ENCODE measurements at regions not wholly inside any gene's neighbourhood (a gene's known extent, or its start where the extent isn't known, plus 50 kb on each side); places are given as distances from the start of the nearest gene placed in this dataset.
A peak's percentile ranks its signal among the peaks of the same experiment; 100 is the strongest.
"Not testable (repeated sequence)": the region's sequence is repeated elsewhere in the genome, so short reads cannot be mapped to it uniquely, and the experiment has no call there.

DNA sequence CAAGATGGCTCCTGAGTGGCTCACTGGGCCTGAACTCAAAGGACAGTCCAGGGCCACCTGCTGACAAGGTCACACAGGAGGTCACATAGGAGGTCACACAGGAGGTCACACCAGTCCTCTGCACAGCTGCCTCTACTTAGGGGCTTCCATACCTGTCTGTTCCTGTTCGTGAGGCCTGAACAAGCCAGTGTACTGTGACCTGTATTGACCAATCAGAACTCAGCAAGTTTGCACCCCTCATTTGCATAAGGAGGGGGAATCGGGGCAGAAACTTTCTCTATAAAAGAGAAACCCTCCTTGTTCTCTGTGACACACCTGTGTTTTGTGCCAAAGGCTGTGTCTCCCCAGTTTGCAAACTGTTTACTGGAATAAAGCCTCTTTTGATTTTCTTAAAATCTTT is 478.9 kb downstream of the EIPR1 start:
- no peak for DNase-seq (ENCODE audit: low read depth, low spot score)

DNA sequence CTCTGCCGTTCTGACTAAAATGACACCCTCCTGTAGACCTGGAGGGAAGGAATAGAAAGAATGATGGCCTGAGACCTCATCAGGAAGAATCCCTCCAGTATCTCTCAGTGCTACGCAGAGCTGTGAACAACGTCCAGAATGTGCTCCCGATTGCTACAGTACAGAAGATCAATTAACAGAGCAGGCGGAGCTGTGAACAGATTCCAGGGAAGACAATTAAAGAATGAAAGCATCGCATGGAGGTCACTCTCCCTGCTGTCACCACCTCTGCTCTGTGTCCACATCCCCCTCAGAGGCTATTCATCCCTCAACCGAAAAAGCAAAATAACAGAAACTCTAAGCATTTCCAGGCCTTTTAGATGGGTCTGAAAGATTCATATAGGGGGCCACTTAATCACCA is 481.0 kb downstream of the EIPR1 start:
- DNase-seq (ENCODE audit: low read depth, low spot score): no peak

DNA sequence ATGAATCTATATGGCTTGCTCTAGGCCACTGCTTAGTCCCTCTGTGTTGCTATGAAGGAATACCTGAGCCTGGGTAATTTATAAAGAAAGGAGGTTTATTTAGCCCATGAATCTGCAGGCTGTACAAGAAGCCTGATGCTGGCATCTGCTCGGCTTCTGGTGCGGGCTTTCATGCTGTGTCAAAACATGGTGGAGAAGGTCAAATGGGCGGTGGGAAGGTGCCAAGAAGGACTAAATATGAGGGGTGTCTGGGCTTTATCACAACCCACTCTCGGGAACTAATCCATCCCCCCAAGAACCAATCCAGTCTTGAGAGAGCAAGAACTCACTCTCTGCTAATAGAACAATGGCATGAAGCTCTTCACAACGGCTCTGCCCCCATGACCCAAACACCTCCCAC is 481.6 kb downstream of the EIPR1 start:
- no peak for DNase-seq (ENCODE audit: low read depth, low spot score)

DNA sequence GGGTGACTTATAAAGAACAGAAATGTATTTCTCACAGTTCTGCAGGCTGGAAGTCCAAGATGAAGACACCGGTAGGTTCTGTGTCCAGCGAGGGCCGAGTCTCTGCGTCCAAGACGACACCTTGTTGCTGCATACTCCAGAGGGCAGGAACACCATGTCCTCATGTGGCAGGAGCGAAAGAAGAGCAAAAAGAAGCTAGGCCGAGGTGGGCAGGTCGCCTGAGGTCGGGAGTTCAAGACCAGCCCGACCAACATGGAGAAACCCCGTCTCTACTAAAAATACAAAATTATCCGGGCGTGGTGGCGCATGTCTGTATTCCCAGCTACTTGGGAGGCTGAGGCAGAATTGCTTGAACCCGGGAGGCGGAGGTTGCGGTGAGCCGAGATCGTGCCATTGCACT is 483.6 kb downstream of the EIPR1 start:
- DNase-seq (ENCODE audit: low read depth, low spot score): not testable (repeated sequence)

DNA sequence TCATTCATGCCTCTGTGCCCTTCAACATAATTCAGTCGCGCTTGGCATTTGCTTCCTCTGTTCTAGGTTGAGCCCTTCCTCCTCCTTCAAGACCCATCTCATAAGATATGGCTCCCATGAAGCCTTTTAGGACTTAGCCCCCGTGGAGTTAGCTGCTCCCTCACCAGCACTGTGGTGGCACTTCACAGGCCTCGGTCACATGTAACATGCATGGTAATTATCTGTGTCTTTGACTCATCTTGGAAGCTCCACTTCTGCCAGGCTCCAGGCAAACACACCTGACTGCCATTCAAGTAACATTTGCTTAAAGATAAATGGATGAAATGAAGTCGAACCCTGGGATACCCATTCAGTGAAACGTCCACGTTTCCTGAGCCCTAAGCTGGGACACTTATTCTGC is 484.7 kb downstream of the EIPR1 start:
- DNase-seq (ENCODE audit: low read depth, low spot score): no peak

DNA sequence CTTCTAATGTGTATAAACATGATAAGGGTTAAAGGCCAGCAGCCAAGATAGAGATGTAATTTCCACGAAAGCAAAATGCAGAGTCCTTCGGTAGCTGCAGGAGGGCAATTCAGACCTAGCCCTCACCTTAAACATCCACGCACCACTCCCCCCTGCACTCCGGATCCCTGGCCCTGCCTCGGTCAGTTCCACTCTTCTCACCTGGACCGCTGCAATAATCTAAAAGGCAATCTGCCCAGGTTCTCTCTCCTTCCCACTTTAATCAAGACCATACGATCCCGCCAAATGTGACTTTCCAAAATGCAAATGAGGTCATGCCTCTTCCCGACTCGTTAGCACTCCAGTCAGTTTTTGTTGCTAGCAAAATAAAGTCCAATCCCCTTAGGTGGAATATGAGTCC is 485.2 kb downstream of the EIPR1 start:
- DNase-seq (ENCODE audit: low read depth, low spot score): no peak

DNA sequence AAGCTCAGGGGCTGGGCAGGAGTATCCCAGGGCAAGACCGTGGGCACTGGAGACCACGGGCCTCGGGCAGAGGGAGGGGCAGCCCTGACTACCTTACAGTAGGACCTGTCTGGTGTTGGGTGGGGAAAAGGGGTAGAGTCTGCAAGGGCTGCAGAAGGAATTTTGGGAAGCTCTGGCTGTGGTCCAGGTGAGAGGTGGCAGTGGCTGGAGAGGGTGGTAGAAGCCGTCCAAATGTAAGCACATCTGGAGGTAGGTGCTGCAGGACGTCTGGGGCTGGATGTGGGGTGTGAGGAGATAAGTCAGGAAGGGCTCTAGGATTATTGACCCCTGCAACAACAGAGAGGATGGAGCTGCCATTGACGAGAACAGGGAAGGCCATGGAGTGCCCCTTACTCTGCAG is 486.7 kb downstream of the EIPR1 start:
- no peak for DNase-seq (ENCODE audit: low read depth, low spot score)

DNA sequence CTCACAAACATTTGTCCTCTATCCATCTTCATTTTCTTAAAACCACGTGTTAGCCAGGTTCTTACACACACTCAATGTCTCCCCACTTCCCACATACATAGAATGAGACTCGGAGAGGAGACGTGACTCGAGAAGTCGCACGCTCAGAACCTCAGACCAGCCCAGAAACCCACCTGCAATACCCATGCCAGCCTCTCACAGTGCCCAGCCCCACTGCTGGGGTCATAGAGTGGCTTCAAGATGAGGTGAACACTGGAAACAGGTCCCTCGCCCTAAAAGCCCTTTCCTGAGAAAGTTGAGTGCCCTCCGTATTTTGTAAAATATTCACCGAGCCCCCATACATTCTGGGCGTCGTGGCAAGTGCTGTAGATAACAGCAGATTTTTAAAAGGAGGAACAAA is 487.4 kb downstream of the EIPR1 start:
- no peak for DNase-seq (ENCODE audit: low read depth, low spot score)

DNA sequence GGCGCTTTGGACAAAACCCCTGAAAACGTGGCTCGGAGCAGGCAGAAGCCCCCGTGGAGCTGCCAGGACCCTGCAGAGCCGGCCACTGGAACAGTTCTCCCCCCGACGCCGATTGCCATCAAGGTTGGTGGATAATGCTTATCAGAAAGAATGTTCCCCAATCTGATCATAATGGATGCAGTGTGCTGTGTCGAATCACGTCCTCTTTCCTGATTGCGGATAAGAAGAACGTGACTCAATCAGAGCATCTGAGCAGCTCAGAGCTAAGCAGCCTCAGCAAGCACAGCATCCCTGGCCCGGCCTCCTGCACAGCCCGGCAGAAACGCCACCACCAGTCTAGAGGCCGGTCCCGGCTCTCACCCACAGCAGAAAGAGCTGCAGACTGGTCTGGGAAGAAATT is 488.0 kb downstream of the EIPR1 start:
- DNase-seq (ENCODE audit: low read depth, low spot score): no peak

DNA sequence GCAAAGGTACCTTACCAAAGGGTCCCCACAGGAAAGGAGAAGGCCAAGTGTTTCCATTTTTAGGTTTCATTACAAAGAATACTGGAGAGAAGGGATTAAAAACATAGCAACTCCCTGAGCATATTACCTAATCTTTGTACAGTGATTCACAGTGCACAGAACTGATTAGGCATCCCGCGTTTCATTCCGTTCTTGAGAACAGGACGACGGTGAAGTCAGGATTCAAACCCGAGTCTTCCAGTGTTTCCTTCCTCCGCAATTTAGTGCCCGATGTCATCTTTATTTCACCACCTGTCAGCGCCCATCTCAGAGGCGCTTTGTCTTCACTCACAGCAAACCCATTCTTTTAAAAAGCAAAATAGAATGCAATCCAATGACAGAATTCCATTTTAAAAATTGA is 488.5 kb downstream of the EIPR1 start:
- DNase-seq (ENCODE audit: low read depth, low spot score): no peak

DNA sequence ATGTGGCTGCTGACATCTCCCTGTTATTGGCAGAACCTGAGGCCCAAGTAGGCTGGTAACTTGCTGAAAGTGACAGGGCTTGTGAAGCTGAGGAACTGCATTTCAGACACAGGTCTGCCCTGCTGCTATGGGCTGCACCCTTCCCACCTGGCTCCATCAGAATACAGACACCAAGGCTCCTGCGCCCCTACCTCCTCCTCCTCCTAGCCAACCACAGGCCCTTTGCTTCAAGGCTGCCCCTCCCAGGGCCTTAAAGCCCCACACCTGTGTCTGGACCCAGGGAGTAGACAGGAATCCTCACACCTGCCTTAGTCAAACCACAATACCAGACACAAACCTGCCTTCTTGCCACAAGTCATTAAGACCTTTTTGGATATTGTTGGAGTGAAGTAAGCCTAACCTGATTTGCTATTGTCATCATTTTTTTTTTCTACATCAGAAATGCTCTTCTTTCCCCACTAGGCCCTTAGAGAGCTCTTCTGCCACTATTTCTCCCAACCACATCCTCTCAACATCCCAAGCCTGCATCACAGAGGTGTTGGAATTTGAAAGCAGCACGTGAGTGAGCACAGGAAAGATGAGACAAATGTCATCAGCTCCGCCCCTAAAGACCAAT is 489.7 kb downstream of the EIPR1 start:
- DNase-seq (ENCODE audit: low read depth, low spot score): no peak

DNA sequence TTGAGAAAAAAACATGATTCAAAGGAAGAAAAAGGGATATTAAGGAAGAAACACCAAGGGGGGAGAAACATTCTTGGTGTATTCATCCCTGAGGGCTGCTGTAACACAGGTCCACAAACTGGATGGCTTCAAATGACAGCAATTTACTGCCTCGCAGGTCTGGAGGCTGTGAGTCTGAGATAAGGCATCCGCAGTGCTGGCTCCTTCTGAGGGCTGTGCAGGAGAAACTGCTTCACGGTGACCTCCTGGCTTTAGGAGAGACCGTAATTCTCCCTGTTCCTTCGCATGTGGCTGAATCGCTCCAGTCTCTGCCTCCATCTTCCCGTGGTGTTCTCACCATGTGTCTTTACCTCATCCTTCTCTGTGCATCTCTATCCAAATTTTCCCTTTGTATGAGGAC is 490.7 kb downstream of the EIPR1 start:
- no peak for DNase-seq (ENCODE audit: low read depth, low spot score)

DNA sequence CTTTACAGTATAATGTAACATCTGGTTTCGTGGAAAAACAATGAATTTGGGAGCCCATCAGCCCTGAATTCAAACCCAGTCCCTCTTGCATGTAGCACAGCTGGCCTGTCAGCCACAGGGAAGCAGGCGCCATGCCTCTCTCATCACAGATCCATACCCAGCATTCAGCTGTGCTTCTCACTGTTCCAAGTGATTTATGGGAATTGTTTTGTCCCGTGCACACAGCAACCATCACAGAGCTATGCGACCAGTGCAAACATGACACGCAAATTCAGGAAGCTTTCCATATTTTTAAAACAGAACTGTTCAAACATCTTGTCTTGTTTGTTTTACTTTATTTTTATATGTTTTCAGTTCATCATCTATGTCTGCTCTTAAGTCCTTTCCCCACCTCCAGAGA is 496.1 kb downstream of the EIPR1 start:
- DNase-seq (ENCODE audit: low read depth, low spot score): no peak

DNA sequence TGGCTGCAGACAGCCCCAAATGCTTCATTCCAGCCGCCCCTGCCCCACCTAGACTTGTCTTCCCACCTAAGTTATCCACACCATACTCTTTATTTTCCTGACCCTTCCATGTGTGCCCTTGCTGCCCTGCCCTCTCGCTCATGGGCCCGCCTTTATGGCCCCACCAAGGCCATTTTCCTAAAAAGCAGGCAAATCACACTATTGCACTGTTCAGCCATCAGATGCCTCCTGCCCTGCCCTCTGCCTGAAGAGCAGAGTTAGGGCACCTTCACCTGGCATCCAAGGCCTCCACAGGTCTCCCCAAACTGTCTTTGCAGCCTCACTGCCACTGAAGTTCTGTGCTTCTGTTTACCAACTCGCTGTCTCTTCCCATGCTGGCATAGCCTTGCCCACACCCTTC is 496.7 kb downstream of the EIPR1 start:
- DNase-seq (ENCODE audit: low read depth, low spot score): no peak

DNA sequence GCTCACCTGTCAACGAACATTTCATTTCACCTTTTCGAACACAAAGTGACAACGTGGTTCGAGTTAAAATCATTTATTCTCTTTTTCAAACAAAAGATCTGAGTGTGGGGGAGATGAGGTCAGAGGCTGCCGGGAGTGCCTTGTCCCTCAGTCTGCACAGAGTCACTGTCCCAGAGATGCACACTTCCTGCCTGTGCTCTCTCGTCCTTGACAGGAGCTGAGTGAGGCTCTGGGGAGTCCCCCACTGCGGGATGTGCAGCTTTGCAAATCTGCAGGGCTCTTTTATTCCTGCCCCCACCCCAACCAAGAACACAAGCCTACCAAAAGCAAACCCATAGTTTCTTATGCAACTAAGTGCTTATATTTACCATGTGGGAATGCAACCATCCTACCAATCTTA is 497.8 kb downstream of the EIPR1 start:
- no peak for DNase-seq (ENCODE audit: low read depth, low spot score)

DNA sequence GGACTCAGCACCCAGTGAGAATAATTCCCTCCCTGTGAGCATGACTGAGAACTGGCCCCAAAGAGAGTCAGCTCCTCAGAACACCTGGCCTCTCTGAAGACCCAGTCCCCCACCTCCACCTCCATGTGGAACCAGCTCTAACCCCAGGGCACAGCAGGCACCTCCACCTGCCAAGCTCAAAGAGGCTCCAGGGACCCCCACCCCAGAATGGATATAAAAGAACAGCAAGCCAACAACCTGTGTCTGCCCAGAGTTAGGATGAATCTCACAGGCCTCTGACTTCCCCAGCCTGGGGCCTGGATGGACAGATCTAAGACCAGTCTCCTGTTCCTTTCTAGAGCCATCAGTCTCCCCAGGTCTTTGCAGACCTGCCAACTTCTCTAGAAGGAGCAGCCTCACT is 498.5 kb downstream of the EIPR1 start:
- no peak for DNase-seq (ENCODE audit: low read depth, low spot score)

DNA sequence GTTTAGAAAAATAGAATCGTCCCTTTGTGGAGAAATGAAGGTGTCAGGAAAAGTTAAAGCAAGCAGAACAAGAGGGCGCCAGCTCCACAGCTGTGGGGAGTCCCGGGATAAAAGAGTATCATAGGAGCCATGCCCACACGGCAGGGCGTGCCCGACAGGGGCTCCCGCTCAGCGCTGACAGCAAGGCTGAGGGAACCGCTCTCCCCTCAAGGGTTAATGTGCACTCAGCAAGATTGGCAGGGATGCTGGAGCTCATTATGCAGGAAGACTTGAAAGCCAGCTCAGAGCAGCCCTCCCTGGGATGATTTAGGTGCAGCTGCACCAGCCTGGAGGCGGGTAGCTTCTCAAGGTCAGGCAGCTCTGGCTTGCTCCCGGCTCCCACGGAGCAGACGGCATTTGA is 500.2 kb downstream of the EIPR1 start:
- peak; percentile 18 for DNase-seq (ENCODE audit: low read depth, low spot score)

DNA sequence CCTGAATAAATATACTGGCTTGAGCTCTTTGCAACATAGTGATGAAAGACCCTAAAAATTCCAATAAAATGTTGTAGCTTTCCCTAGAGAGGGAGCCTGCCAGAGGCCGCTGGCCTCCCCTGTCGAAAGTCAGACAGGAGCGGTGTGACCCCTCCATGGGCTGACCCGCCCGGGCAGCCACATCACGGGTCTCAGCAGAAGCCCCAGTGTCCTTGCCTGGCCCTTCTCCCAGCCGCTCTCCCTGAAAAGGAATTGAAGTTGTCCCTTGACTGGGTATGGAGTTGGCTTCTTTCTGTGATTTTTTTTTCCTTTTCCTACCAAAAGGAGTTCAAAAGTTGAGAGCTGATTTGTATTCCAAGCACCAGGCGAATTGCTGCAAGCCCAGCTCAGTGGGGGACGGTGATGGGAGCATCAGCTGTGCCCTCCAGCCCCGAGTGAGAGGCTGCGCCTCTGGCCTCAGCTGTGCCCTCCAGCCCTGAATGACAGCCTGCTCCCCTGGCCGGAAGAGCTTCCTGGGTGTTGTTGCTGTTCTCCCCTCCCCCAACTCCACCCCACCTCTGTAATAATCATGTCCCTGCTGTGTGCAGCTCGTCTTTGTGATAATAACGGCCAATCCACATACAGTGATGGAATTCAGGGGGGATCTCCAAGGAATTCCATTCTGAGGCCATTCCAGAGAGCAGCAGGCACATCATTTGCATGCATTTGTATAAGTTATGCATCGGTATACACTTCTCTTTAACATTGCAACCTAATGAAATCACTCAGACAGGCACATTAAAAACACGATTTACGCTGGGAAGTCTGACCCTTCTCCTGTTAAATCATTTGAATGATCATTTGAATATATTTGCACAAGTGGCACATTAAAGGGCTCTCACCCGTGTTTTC is 501.0 kb downstream of the EIPR1 start:
- DNase-seq (ENCODE audit: low read depth, low spot score): peak; percentile 33

DNA sequence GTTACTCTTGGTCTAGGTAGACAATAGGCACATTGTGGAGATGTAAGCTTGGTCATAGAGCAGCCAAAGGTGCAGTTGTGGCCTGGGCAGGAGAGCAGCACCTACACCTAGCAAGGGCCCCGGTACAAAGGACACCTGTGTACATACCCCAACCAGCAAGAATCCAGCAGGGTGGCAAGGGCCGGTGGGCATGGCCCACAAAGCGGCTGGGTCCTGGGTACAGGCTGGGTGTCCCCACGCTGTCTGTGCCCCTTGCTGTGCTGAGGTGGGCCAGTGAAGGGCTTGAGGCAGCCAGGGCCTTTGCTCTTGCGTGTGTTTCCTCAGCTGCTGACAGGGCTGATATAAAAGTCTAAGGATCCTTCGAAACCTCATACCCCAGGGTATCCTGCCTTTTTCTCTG is 501.8 kb downstream of the EIPR1 start:
- DNase-seq (ENCODE audit: low read depth, low spot score): no peak

DNA sequence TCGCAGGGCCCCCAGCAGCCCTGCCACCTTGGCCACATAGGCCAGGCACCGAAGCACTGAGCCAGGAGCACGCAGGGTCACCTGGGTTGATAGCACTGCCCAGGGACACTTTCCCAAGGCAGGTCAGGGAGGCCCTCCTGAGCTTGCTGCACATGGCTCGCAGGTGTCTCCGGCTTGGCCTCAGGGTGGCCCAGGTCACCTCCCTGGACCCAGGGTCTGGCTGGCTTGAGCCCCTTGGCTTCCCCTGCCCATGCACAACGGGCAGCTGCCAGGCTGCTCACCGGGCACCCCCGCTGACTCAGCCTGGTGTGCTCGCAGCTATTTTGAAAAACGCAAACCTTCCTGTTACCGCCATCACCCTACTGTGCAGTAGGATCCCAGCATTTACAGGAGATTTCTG is 502.3 kb downstream of the EIPR1 start:
- DNase-seq (ENCODE audit: low read depth, low spot score): no peak

DNA sequence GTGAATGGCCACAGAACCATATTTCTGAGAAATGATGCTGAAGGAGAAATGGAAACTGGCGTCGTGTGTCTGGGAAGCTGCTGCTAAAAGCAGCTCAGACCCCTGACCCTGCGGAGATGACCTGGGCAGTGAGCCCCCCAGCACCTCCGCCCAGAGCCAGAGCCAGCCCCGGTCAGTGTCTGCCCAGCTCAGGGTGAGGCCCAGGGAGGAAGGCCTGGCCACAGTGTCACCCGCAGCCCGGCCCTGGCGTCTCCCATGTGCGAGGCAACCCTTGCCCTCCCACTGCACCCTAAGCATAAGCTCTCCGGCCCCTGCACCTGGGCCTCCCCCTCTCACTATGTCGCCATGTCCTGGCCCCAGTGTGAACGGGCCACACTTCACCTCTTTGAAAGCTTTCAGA is 502.8 kb downstream of the EIPR1 start:
- DNase-seq (ENCODE audit: low read depth, low spot score): no peak

DNA sequence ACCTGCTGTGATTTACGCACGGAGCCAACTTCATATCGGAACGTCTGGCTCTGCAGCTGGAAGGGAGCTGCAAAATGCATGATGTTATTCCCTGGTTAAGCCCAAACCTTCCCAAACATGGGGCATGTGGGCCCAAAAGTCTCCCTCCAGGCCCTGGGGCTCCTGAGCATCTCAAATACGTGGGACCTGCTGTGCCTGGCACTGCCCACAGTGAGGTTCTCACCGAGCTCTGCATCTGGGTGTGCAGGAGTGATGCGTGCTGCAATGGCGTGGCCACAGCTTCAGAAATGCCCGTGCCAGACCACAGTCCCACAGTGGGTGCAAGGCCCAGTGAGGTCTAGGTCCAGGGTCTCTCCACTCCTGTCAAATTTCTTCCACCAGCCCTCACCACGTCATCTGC is 503.3 kb downstream of the EIPR1 start:
- no peak for DNase-seq (ENCODE audit: low read depth, low spot score)

DNA sequence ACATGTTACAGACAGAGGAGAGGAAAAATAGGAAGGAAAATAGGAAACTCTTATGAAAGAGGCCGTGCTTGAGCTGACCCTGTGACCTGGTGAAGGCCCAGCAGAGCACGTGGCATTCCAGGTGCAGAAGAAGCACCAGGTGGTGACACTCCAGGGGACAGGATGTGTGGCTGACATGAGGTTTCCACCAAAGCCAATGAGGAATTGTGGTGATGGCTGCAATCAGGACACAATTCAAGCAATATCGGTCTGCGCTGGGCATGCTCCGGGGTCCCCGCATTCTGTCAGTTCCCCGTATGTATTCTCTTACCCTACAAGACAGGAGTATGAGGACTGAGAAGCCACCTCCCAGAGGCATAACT is 504.2 kb downstream of the EIPR1 start:
- no peak for DNase-seq (ENCODE audit: low read depth, low spot score)

Measured in astrocyte of the hippocampus (primary cell).